ENCODE measurements at regions not wholly inside any gene's neighbourhood (a gene's known extent, or its start where the extent isn't known, plus 50 kb on each side); places are given as distances from the start of the nearest gene placed in this dataset.

- H3K27me3 ChIP-seq (ENCODE audit: insufficient read depth, low read length, poor library complexity, severe bottlenecking), result no peaks in the 10 kb centered on the region
- H3K9me3 ChIP-seq (ENCODE audit: insufficient read depth, low read depth, low read length), result no peaks in the 10 kb centered on the region
- H3K9ac ChIP-seq (ENCODE audit: low read depth, low read length, poor library complexity, severe bottlenecking), result no peak overlapping the region
- no peaks in the 10 kb centered on the region for H4K20me1 ChIP-seq (ENCODE audit: insufficient read depth, low read length, poor library complexity, severe bottlenecking)
- H3F3A ChIP-seq (ENCODE audit: low read depth), result no peaks in the 10 kb centered on the region
- H2AFZ ChIP-seq (ENCODE audit: low read length), result no peak overlapping the region
- H3K4me1 ChIP-seq (ENCODE audit: insufficient read depth, low read length, poor library complexity, severe bottlenecking), result no peaks in the 10 kb centered on the region
- TF ChIP-seq EZH2phosphoT487 (IDR thresholded peaks at IDR 0.05; ENCODE audit: borderline replicate concordance), result no peak
- TF ChIP-seq CTCF (conservative IDR thresholded peaks at IDR 0.05; ENCODE audit: low read length), result no peak
- H3K4me2 ChIP-seq (ENCODE audit: low read depth, low read length, poor library complexity, severe bottlenecking), result no peak overlapping the region
- H3K79me2 ChIP-seq (ENCODE audit: insufficient read depth, low read length), result no peaks in the 10 kb centered on the region
- H3K4me3 ChIP-seq (ENCODE audit: low read length, poor library complexity, severe bottlenecking), result no peak overlapping the region
- no peaks in the 10 kb centered on the region for H3K36me3 ChIP-seq (ENCODE audit: insufficient read depth, low read length)
- no peaks in the 10 kb centered on the region; the same call in 1 of the 2 replicates for H3K9me2 ChIP-seq (replicated peaks; ENCODE audit: low read depth, low read length)
These were observed 911.8 kb downstream of the CENPC start for GRCh38 chr4:66633477-66633876.

GRCh38 chr4:66629927-66630326 lies 915.4 kb downstream of the CENPC start:
- Histone ChIP-seq H3K79me2 (ENCODE audit: insufficient read depth, low read length) (no peaks in the 10 kb centered on the region), H3F3A (ENCODE audit: low read depth) (no peaks in the 10 kb centered on the region), H4K20me1 (ENCODE audit: insufficient read depth, low read length, poor library complexity, severe bottlenecking) (no peaks in the 10 kb centered on the region), H3K9me3 (ENCODE audit: insufficient read depth, low read depth, low read length) (no peaks in the 10 kb centered on the region), H3K4me1 (ENCODE audit: insufficient read depth, low read length, poor library complexity, severe bottlenecking) (no peaks in the 10 kb centered on the region), H3K4me3 (ENCODE audit: low read length, poor library complexity, severe bottlenecking) (no peak overlapping the region), H3K9me2 (replicated peaks; ENCODE audit: low read depth, low read length) (no peaks in the 10 kb centered on the region; the same call in 1 of the 2 replicates), H3K4me2 (ENCODE audit: low read depth, low read length, poor library complexity, severe bottlenecking) (no peak overlapping the region), H3K27me3 (ENCODE audit: insufficient read depth, low read length, poor library complexity, severe bottlenecking) (no peaks in the 10 kb centered on the region), H3K9ac (ENCODE audit: low read depth, low read length, poor library complexity, severe bottlenecking) (no peak overlapping the region), H3K36me3 (ENCODE audit: insufficient read depth, low read length) (no peaks in the 10 kb centered on the region), H2AFZ (ENCODE audit: low read length) (no peak overlapping the region)
- TF ChIP-seq EZH2phosphoT487 (IDR thresholded peaks at IDR 0.05; ENCODE audit: borderline replicate concordance) (no peak), CTCF (conservative IDR thresholded peaks at IDR 0.05; ENCODE audit: low read length) (no peak)

- Histone ChIP-seq H3K4me3 (ENCODE audit: low read length, poor library complexity, severe bottlenecking) (no peak overlapping the region), H3K79me2 (ENCODE audit: insufficient read depth, low read length) (no peaks in the 10 kb centered on the region), H3K27me3 (ENCODE audit: insufficient read depth, low read length, poor library complexity, severe bottlenecking) (no peaks in the 10 kb centered on the region), H3K9me2 (replicated peaks; ENCODE audit: low read depth, low read length) (no peaks in the 10 kb centered on the region; the same call in 1 of the 2 replicates), H3K4me1 (ENCODE audit: insufficient read depth, low read length, poor library complexity, severe bottlenecking) (no peaks in the 10 kb centered on the region), H3K9me3 (ENCODE audit: insufficient read depth, low read depth, low read length) (no peaks in the 10 kb centered on the region), H3K36me3 (ENCODE audit: insufficient read depth, low read length) (no peaks in the 10 kb centered on the region), H3K9ac (ENCODE audit: low read depth, low read length, poor library complexity, severe bottlenecking) (no peak overlapping the region), H4K20me1 (ENCODE audit: insufficient read depth, low read length, poor library complexity, severe bottlenecking) (no peaks in the 10 kb centered on the region), H3F3A (ENCODE audit: low read depth) (no peaks in the 10 kb centered on the region), H3K4me2 (ENCODE audit: low read depth, low read length, poor library complexity, severe bottlenecking) (no peak overlapping the region), H2AFZ (ENCODE audit: low read length) (no peak overlapping the region)
- TF ChIP-seq CTCF (conservative IDR thresholded peaks at IDR 0.05; ENCODE audit: low read length), result no peak
- TF ChIP-seq EZH2phosphoT487 (IDR thresholded peaks at IDR 0.05; ENCODE audit: borderline replicate concordance), result no peak
These were observed 917.2 kb downstream of the CENPC start for GRCh38 chr4:66628146-66628545.
